HL-60 (cell line): ENCODE measurements at regions not wholly inside any gene's neighbourhood (a gene's known extent, or its start where the extent isn't known, plus 50 kb on each side); places are given as distances from the start of the nearest gene placed in this dataset.
"Not testable (repeated sequence)": the region's sequence is repeated elsewhere in the genome, so short reads cannot be mapped to it uniquely, and the experiment has no call there.

Experiments used
- DNase-seq, 2 experiments: peaks; one replicate each; pipeline ENCODE4 v3.0.0-alpha.2; 2010 to 2020; ENCODE audit warnings: low read depth in 1 of 2, low spot score in 1 of 2
- H3K27ac ChIP-seq: fragments of 250-450 bp; sonication (Bioruptor Pico); replicated peaks from 2 replicates; pipeline ENCODE4 v1.5.1; 2020; ENCODE audit warnings: mild to moderate bottlenecking, moderate library complexity
- H3K27me3 ChIP-seq: fragments of 250-450 bp; sonication (Bioruptor Pico); 2 replicates; pipeline ENCODE4 v1.5.1; 2021; ENCODE audit warnings: mild to moderate bottlenecking, moderate library complexity; ENCODE audit not compliant: insufficient read depth, poor library complexity, severe bottlenecking
- H3K4me3 ChIP-seq: replicated peaks from 2 replicates; pipeline ENCODE4 v1.5.1; 2011; ENCODE audit warnings: mild to moderate bottlenecking, control low read depth, low read length; ENCODE audit not compliant: insufficient read depth
- CTCF ChIP-seq: IDR thresholded peaks from one replicate; pipeline ENCODE4 v1.5.1; 2011; ENCODE audit warnings: low read length, control low read depth, inconsistent platforms; ENCODE audit not compliant: insufficient read depth
- GABPA ChIP-seq: IDR thresholded peaks from 2 replicates; pipeline ENCODE4 v1.6.1; 2012; ENCODE audit warnings: low read depth
- POLR2AphosphoS5 ChIP-seq: IDR thresholded peaks from 2 replicates; pipeline ENCODE4 v1.6.1; 2012; ENCODE audit warnings: low read depth
- REST ChIP-seq: IDR thresholded peaks from 2 replicates; pipeline ENCODE4 v1.6.1; 2012; ENCODE audit warnings: low read depth; ENCODE audit not compliant: insufficient replicate concordance
- SPI1 ChIP-seq: IDR thresholded peaks from 2 replicates; pipeline ENCODE4 v1.6.1; 2012; ENCODE audit warnings: low read depth, mild to moderate bottlenecking, borderline replicate concordance

GRCh38 chr12:23245186-23245585, 620.2 kb downstream of the ETNK1 start:
- Histone ChIP-seq H3K4me3 (no peak overlapping the region), H3K27me3 (no peaks in the 10 kb centered on the region), H3K27ac (no peak overlapping the region)
- no peak for TF ChIP-seq CTCF
- no peak for TF ChIP-seq GABPA
- TF ChIP-seq REST: no peak
- TF ChIP-seq SPI1: no peak
- no peak for TF ChIP-seq POLR2AphosphoS5
- DNase-seq: no peak

- no peak for TF ChIP-seq REST
- TF ChIP-seq POLR2AphosphoS5: no peak
- no peak for TF ChIP-seq SPI1
- no peak for TF ChIP-seq CTCF
- TF ChIP-seq GABPA: no peak
- no peak for DNase-seq
- Histone ChIP-seq H3K27ac (no peak overlapping the region), H3K27me3 (no peaks in the 10 kb centered on the region), H3K4me3 (no peak overlapping the region)
Measured at GRCh38 chr12:23253191-23253590, 628.2 kb downstream of the ETNK1 start.

GRCh38 chr12:23253910-23254309, 628.9 kb downstream of the ETNK1 start:
- not testable (repeated sequence) for H3K27me3 ChIP-seq, DNase-seq, H3K4me3 ChIP-seq, H3K27ac ChIP-seq

- H3K4me3 ChIP-seq: no peak overlapping the region
- TF ChIP-seq REST: no peak
- TF ChIP-seq SPI1: no peak
- no peak for DNase-seq
- no peak overlapping the region for H3K27ac ChIP-seq
- H3K27me3 ChIP-seq: no peaks in the 10 kb centered on the region
Measured at GRCh38 chr12:23259558-23259957, 634.6 kb downstream of the ETNK1 start.
